ENCODE measurements at regions not wholly inside any gene's neighbourhood (a gene's known extent, or its start where the extent isn't known, plus 50 kb on each side); places are given as distances from the start of the nearest gene placed in this dataset.

DNA sequence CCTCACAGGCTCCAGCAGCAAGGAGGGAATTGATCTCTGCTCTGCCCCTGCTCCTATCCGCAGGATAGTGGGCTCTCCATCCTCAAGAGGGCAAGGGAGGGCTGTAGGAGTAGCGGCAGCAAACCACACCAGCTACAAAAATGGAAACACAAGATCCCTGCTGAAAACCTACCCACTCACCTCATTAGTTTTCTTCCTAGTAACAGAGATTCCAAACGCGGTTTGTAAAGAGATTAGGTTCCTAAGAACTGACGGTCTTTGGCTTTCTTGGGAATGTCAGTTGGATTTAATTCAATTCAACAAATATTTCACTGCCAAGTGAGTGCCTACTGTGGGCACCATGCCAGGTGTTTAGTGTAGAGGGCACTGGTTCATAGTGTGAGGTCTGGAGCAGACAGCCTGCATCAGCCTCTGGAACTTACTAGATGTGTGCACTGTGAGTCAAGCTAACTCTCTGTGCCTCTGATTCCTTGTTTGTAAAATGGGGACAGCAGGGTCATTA is 84.7 kb downstream of the MRPL46 start:
- Histone ChIP-seq H3K36me3 (ENCODE audit: insufficient read depth, low read length) (no peaks in the 10 kb centered on the region), H2AFZ (ENCODE audit: low read depth, low read length) (no peak overlapping the region), H3K4me2 (ENCODE audit: low read length) (no peak overlapping the region)

DNA sequence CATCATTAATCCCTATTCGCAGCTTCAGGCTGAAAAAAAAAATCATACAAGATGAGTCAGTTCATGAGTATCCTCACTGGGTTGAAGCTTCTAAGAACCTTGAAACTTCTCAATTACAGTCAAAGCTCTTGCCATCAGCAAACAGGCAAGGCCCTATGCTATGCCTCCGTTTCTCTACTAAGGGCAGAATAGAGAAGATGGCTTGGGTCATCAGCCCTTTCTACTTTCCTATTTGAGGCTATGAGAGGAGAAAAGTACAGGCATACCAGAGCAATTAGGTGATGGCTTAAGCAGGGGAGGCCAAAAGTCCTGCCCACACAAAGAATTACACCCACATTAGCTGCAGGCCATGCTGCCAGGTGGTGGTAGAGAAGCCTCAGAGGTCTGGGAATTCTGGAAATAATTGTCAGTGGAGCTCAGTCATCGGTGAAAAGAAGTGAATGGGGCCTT is 89.0 kb downstream of the MRPL46 start:
- Histone ChIP-seq H4K20me1 (ENCODE audit: insufficient read depth) (no peaks in the 10 kb centered on the region), H3K27me3 (ENCODE audit: insufficient read depth, low read depth, low read length) (no peaks in the 10 kb centered on the region), H3K4me2 (ENCODE audit: low read length) (no peak overlapping the region), H3K9me3 (ENCODE audit: low read length) (no peaks in the 10 kb centered on the region), H3K4me3 (ENCODE audit: low read length) (no peak overlapping the region), H3K79me2 (replicated peaks; ENCODE audit: insufficient read depth, low read length) (no peaks in the 10 kb centered on the region), H3F3A (ENCODE audit: insufficient read depth, low read length, poor library complexity, severe bottlenecking) (no peaks in the 10 kb centered on the region), H3K9me2 (ENCODE audit: insufficient read depth, low read length) (no peaks in the 10 kb centered on the region), H3K27ac (ENCODE audit: low read length) (no peak overlapping the region), H3K9ac (ENCODE audit: low read length) (no peak overlapping the region), H2AFZ (ENCODE audit: low read depth, low read length) (no peak overlapping the region), H3K36me3 (ENCODE audit: insufficient read depth, low read length) (no peaks in the 10 kb centered on the region)
- TF ChIP-seq, protein P1, sequence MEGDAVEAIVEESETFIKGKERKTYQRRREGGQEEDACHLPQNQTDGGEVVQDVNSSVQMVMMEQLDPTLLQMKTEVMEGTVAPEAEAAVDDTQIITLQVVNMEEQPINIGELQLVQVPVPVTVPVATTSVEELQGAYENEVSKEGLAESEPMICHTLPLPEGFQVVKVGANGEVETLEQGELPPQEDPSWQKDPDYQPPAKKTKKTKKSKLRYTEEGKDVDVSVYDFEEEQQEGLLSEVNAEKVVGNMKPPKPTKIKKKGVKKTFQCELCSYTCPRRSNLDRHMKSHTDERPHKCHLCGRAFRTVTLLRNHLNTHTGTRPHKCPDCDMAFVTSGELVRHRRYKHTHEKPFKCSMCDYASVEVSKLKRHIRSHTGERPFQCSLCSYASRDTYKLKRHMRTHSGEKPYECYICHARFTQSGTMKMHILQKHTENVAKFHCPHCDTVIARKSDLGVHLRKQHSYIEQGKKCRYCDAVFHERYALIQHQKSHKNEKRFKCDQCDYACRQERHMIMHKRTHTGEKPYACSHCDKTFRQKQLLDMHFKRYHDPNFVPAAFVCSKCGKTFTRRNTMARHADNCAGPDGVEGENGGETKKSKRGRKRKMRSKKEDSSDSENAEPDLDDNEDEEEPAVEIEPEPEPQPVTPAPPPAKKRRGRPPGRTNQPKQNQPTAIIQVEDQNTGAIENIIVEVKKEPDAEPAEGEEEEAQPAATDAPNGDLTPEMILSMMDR (IDR thresholded peaks at IDR 0.05; ENCODE audit: poor library complexity, severe bottlenecking): no peak
- TF ChIP-seq RAD21 (conservative IDR thresholded peaks at IDR 0.05) (no peak), MXI1 (conservative IDR thresholded peaks at IDR 0.05; ENCODE audit: poor library complexity, severe bottlenecking) (no peak), POLR2AphosphoS5 (IDR thresholded peaks at IDR 0.05) (no peak), SMC3 (conservative IDR thresholded peaks at IDR 0.05; ENCODE audit: poor library complexity) (no peak), EP300 (conservative IDR thresholded peaks at IDR 0.05; ENCODE audit: poor library complexity, severe bottlenecking) (no peak)
- TF ChIP-seq, protein P2, sequence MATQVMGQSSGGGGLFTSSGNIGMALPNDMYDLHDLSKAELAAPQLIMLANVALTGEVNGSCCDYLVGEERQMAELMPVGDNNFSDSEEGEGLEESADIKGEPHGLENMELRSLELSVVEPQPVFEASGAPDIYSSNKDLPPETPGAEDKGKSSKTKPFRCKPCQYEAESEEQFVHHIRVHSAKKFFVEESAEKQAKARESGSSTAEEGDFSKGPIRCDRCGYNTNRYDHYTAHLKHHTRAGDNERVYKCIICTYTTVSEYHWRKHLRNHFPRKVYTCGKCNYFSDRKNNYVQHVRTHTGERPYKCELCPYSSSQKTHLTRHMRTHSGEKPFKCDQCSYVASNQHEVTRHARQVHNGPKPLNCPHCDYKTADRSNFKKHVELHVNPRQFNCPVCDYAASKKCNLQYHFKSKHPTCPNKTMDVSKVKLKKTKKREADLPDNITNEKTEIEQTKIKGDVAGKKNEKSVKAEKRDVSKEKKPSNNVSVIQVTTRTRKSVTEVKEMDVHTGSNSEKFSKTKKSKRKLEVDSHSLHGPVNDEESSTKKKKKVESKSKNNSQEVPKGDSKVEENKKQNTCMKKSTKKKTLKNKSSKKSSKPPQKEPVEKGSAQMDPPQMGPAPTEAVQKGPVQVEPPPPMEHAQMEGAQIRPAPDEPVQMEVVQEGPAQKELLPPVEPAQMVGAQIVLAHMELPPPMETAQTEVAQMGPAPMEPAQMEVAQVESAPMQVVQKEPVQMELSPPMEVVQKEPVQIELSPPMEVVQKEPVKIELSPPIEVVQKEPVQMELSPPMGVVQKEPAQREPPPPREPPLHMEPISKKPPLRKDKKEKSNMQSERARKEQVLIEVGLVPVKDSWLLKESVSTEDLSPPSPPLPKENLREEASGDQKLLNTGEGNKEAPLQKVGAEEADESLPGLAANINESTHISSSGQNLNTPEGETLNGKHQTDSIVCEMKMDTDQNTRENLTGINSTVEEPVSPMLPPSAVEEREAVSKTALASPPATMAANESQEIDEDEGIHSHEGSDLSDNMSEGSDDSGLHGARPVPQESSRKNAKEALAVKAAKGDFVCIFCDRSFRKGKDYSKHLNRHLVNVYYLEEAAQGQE (IDR thresholded peaks at IDR 0.05; ENCODE audit: borderline replicate concordance): no peak

More for the DNA sequence above, 84.7 kb downstream of the MRPL46 start:
- no peaks in the 10 kb centered on the region for H3F3A ChIP-seq (ENCODE audit: insufficient read depth, low read length, poor library complexity, severe bottlenecking)
- H3K9me2 ChIP-seq (ENCODE audit: insufficient read depth, low read length): no peaks in the 10 kb centered on the region
- no peak overlapping the region for H3K4me3 ChIP-seq (ENCODE audit: low read length)
- no peaks in the 10 kb centered on the region for H3K27me3 ChIP-seq (ENCODE audit: insufficient read depth, low read depth, low read length)
- H4K20me1 ChIP-seq (ENCODE audit: insufficient read depth): no peaks in the 10 kb centered on the region
- no peaks in the 10 kb centered on the region for H3K79me2 ChIP-seq (replicated peaks; ENCODE audit: insufficient read depth, low read length)
- no peak overlapping the region for H3K9ac ChIP-seq (ENCODE audit: low read length)
- no peaks in the 10 kb centered on the region for H3K9me3 ChIP-seq (ENCODE audit: low read length)
- no peak overlapping the region for H3K27ac ChIP-seq (ENCODE audit: low read length)
- no peak for TF ChIP-seq EZH2 (IDR thresholded peaks at IDR 0.05; ENCODE audit: borderline replicate concordance, insufficient read depth, low read length, poor library complexity, severe bottlenecking)
- TF ChIP-seq, protein P2 (IDR thresholded peaks at IDR 0.05; ENCODE audit: borderline replicate concordance): peak; percentile 54
- TF ChIP-seq, protein P1 (IDR thresholded peaks at IDR 0.05; ENCODE audit: poor library complexity, severe bottlenecking): no peak
